Keratinocyte (primary cell): ENCODE measurements at regions not wholly inside any gene's neighbourhood (a gene's known extent, or its start where the extent isn't known, plus 50 kb on each side); places are given as distances from the start of the nearest gene placed in this dataset.

ENCODE experiments used
- DNase-seq: peaks from one replicate; pipeline ENCODE4 v3.0.0-alpha.2; 2011; ENCODE audit warnings: low read depth, missing footprints, low spot score
- FAIRE-seq: peaks from 2 replicates; lab custom pipeline; 2011; peaks lifted over from hg19 to GRCh38; lab: Jason Lieb, UNC
- H2AFZ ChIP-seq: 2 replicates; pipeline ENCODE4 v1.6.0; 2012; ENCODE audit warnings: low read length, control low read depth, inconsistent platforms; ENCODE audit not compliant: control insufficient read depth
- H3K27ac ChIP-seq: 2 replicates; pipeline ENCODE4 v1.5.1; 2011; ENCODE audit warnings: low read length; ENCODE audit not compliant: control insufficient read depth, insufficient read depth
- H3K27me3 ChIP-seq: 3 replicates; pipeline ENCODE4 v1.6.0; 2011; ENCODE audit warnings: low read length; ENCODE audit not compliant: control insufficient read depth, insufficient read depth; ENCODE audit errors: extremely low read depth
- H3K36me3 ChIP-seq, 2 experiments: 2 replicates in 1 of 2; 3 replicates in 1 of 2; pipeline ENCODE4 v1.5.1; 2011; ENCODE audit warnings: low read length in 2 of 2, mild to moderate bottlenecking in 1 of 2; ENCODE audit not compliant: control insufficient read depth in 2 of 2, insufficient read depth in 2 of 2; ENCODE audit errors: extremely low read depth in 1 of 2
- H3K4me1 ChIP-seq: 3 replicates; pipeline ENCODE4 v1.5.1; 2011; ENCODE audit warnings: low read length; ENCODE audit not compliant: control insufficient read depth, insufficient read depth; ENCODE audit errors: extremely low read depth
- H3K4me2 ChIP-seq: 3 replicates; pipeline ENCODE4 v1.6.0; 2011; ENCODE audit warnings: low read depth, low read length; ENCODE audit not compliant: control insufficient read depth, insufficient read depth; ENCODE audit errors: extremely low read depth
- H3K4me3 ChIP-seq, 3 experiments: fragments of 200-600 bp in 1 of 3; sonication (generic) in 1 of 3; 2 replicates in 2 of 3; 3 replicates in 1 of 3; pipeline ENCODE4 v1.5.1; 2011 to 2016; ENCODE audit warnings: low read length in 3 of 3, mild to moderate bottlenecking in 3 of 3, control low read depth in 2 of 3, inconsistent platforms in 1 of 3, low read depth in 1 of 3, mixed read lengths in 1 of 3, mixed run types in 1 of 3, moderate library complexity in 1 of 3; ENCODE audit not compliant: control insufficient read depth in 2 of 3, insufficient read depth in 2 of 3; ENCODE audit errors: extremely low read depth in 1 of 3
- H3K79me2 ChIP-seq: 2 replicates; pipeline ENCODE4 v1.6.0; 2012; ENCODE audit warnings: low read length; ENCODE audit not compliant: control insufficient read depth, insufficient read depth
- H3K9ac ChIP-seq: 3 replicates; pipeline ENCODE4 v1.6.0; 2011; ENCODE audit warnings: low read length; ENCODE audit not compliant: control insufficient read depth, insufficient read depth; ENCODE audit errors: extremely low read depth
- H3K9me1 ChIP-seq: 3 replicates; pipeline ENCODE4 v1.6.0; 2011; ENCODE audit warnings: low read length; ENCODE audit not compliant: control insufficient read depth, insufficient read depth; ENCODE audit errors: extremely low read depth
- H3K9me3 ChIP-seq: 2 replicates; pipeline ENCODE4 v1.5.1; 2012; ENCODE audit warnings: low read depth, low read length; ENCODE audit not compliant: control insufficient read depth
- H4K20me1 ChIP-seq: 3 replicates; pipeline ENCODE4 v1.6.0; 2011; ENCODE audit warnings: low read length; ENCODE audit not compliant: control insufficient read depth, insufficient read depth; ENCODE audit errors: extremely low read depth
- CTCF ChIP-seq, 3 experiments: IDR thresholded peaks in 1 of 3; conservative IDR thresholded peaks in 1 of 3; optimal IDR thresholded peaks in 1 of 3; 2 replicates in 2 of 3; 3 replicates in 1 of 3; pipeline versions ENCODE3 to v1.5.1; 2011; ENCODE audit warnings: low read length in 3 of 3, mild to moderate bottlenecking in 3 of 3, moderate library complexity in 2 of 3, control low read depth in 1 of 3, inconsistent platforms in 1 of 3; ENCODE audit not compliant: insufficient read depth in 2 of 3; ENCODE audit errors: extremely low read depth in 1 of 3
- EZH2 ChIP-seq: IDR thresholded peaks from one replicate; pipeline ENCODE4 v1.6.1; 2012; ENCODE audit warnings: inconsistent platforms, mild to moderate bottlenecking, low read length, moderate library complexity
- dilution Hi-C: fragments of 300-500 bp; cut with MboI; formaldehyde crosslinking; loops from one replicate; pipeline ENCODE4 v1.7.0; 2020; ENCODE audit warnings: low sequenced_read_pairs; ENCODE audit not compliant: extremely low pct_ligation_motif_present

GRCh38 chr17:36730857-36731490 lies 129.6 kb downstream of the MRM1 start:
- Histone ChIP-seq H3K4me1 (no peaks in the 10 kb centered on the region), H4K20me1 (no peaks in the 10 kb centered on the region), H3K4me2 (no peak overlapping the region), H3K36me3 (no peaks in the 10 kb centered on the region), H3K27ac (no peak overlapping the region), H3K9ac (no peak overlapping the region), H3K9me1 (no peaks in the 10 kb centered on the region), H3K9me3 (no peaks in the 10 kb centered on the region), H3K79me2 (no peaks in the 10 kb centered on the region), H2AFZ (no peak overlapping the region), H3K4me3 (no peak overlapping the region), H3K27me3 (peaks cover 73% of the 10 kb centered on the region)
- no peak for DNase-seq
- dilution Hi-C loops: no loop called here
- TF ChIP-seq CTCF (optimal IDR thresholded peaks at IDR 0.05 in 1 of 3, IDR thresholded peaks at IDR 0.05 in 1 of 3, conservative IDR thresholded peaks at IDR 0.05 in 1 of 3; ENCODE audit: extremely low read depth in 1 of 3, insufficient read depth in 2 of 3, low read length in 3 of 3): no peak
- no peak for TF ChIP-seq EZH2
- no peak for FAIRE-seq

- Histone ChIP-seq H3K4me3 (no peak overlapping the region), H2AFZ (no peak overlapping the region), H3K9me3 (no peaks in the 10 kb centered on the region), H3K36me3 (no peaks in the 10 kb centered on the region), H3K4me2 (no peak overlapping the region), H3K9ac (no peak overlapping the region), H3K79me2 (no peaks in the 10 kb centered on the region), H3K27me3 (peaks cover 71% of the 10 kb centered on the region), H3K9me1 (no peaks in the 10 kb centered on the region), H3K4me1 (no peaks in the 10 kb centered on the region), H3K27ac (no peak overlapping the region), H4K20me1 (no peaks in the 10 kb centered on the region)
- FAIRE-seq (no peak), DNase-seq (no peak)
- dilution Hi-C loops: no loop called here
- TF ChIP-seq EZH2 (no peak), CTCF (optimal IDR thresholded peaks at IDR 0.05 in 1 of 3, IDR thresholded peaks at IDR 0.05 in 1 of 3, conservative IDR thresholded peaks at IDR 0.05 in 1 of 3; ENCODE audit: extremely low read depth in 1 of 3, insufficient read depth in 2 of 3, low read length in 3 of 3) (no peak)
These were observed 130.4 kb downstream of the MRM1 start for GRCh38 chr17:36731811-36732210.
